Neural progenitor cell (in vitro differentiated cells): ENCODE measurements at regions not wholly inside any gene's neighbourhood (a gene's known extent, or its start where the extent isn't known, plus 50 kb on each side); places are given as distances from the start of the nearest gene placed in this dataset.

Experiments used
- CTCF ChIP-seq: fragments of 200-600 bp; sonication (generic); IDR thresholded peaks from 2 replicates; pipeline ENCODE4 v1.5.1; 2017; ENCODE audit warnings: antibody characterized with exemption, mild to moderate bottlenecking
- EZH2phosphoT487 ChIP-seq: fragments of 200-600 bp; sonication (generic); IDR thresholded peaks from 2 replicates; pipeline ENCODE4 v1.6.1; 2017; ENCODE audit warnings: antibody characterized with exemption

DNA sequence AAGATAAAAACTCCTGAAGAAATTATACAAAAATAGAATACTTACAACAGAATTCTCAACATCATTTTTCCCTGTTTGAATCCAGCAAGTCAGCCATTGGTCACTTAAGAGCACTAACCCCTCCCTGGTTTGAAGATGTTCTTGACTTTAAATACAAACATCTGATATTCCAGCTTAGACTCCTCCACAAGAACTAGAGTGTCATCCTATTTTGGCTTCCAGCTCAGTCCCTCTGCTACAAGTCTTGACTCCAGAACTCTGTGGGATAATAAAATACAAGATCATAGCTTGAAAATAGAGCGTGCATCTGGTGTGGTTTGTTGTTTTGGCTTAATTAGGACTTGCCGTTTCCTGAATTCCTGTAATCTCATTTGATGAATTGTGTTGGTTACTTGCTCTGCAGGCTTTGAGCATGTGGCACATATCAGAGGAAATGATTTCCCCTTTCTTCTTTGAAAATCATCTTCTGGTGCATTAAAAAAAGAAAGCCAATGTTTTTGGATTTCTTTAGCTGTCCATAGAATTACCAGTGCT is 63.7 kb upstream of the DPT start:
- TF ChIP-seq CTCF: no peak
- no peak for TF ChIP-seq EZH2phosphoT487
